IPS-NIHi7 (cell line): ENCODE measurements at regions not wholly inside any gene's neighbourhood (a gene's known extent, or its start where the extent isn't known, plus 50 kb on each side); places are given as distances from the start of the nearest gene placed in this dataset.
"Not testable (repeated sequence)": the region's sequence is repeated elsewhere in the genome, so short reads cannot be mapped to it uniquely, and the experiment has no call there.

Experiments
- DNase-seq: peaks from one replicate; pipeline ENCODE4 v3.0.0; 2012; ENCODE audit warnings: mixed read lengths; ENCODE audit errors: extremely low spot score

GRCh38 chr13:33340631-33341030 lies 55.1 kb upstream of the STARD13 start:
- DNase-seq, result no peak

- no peak for DNase-seq
Measured at GRCh38 chr13:33341861-33342452, 56.4 kb upstream of the STARD13 start.

- no peak for DNase-seq
Measured at GRCh38 chr13:33345842-33346241, 60.3 kb upstream of the STARD13 start.

- no peak for DNase-seq
Measured at GRCh38 chr13:33347861-33348260, 62.3 kb upstream of the STARD13 start.

GRCh38 chr13:33348366-33348765 lies 62.8 kb upstream of the STARD13 start:
- no peak for DNase-seq

GRCh38 chr13:33349288-33349985 lies 63.9 kb upstream of the STARD13 start:
- DNase-seq, result peak; percentile 34

- DNase-seq, result peak; percentile 50
Measured at GRCh38 chr13:33349986-33350826, 64.7 kb upstream of the STARD13 start.

GRCh38 chr13:33351319-33351718 lies 65.8 kb upstream of the STARD13 start:
- no peak for DNase-seq

- DNase-seq, result no peak
Measured at GRCh38 chr13:33352041-33352440, 66.5 kb upstream of the STARD13 start.

- no peak for DNase-seq
Measured at GRCh38 chr13:33352526-33352925, 67.0 kb upstream of the STARD13 start.

GRCh38 chr13:33353210-33353609 lies 67.7 kb upstream of the STARD13 start:
- DNase-seq, result no peak

GRCh38 chr13:33353646-33354045 lies 68.1 kb upstream of the STARD13 start:
- DNase-seq, result no peak

GRCh38 chr13:33355201-33355895 lies 69.8 kb upstream of the STARD13 start:
- no peak for DNase-seq

GRCh38 chr13:33358076-33358475 lies 72.5 kb upstream of the STARD13 start:
- DNase-seq, result not testable (repeated sequence)

- DNase-seq, result no peak
Measured at GRCh38 chr13:33362986-33363727, 77.6 kb upstream of the STARD13 start.

GRCh38 chr13:33364192-33364591 lies 78.6 kb upstream of the STARD13 start:
- DNase-seq, result no peak

- DNase-seq, result no peak
Measured at GRCh38 chr13:33366469-33367062, 81.0 kb upstream of the STARD13 start.

- no peak for DNase-seq
Measured at GRCh38 chr13:33367171-33367895, 81.8 kb upstream of the STARD13 start.

- no peak for DNase-seq
Measured at GRCh38 chr13:33367926-33368325, 82.4 kb upstream of the STARD13 start.

GRCh38 chr13:33369073-33369472 lies 83.5 kb upstream of the STARD13 start:
- no peak for DNase-seq
